Peyer's patch (tissue), 4 donors: ENCODE measurements at regions not wholly inside any gene's neighbourhood (a gene's known extent, or its start where the extent isn't known, plus 50 kb on each side); places are given as distances from the start of the nearest gene placed in this dataset.

ENCODE experiments used
- DNase-seq, 3 donors: peaks; one replicate each; pipeline ENCODE4 v3.0.0-alpha.2; 2017 to 2019
- H3K27ac ChIP-seq, 4 donors: fragments of 200-600 bp; sonication (generic); one replicate each; pipeline ENCODE4 v1.5.1; 2016 to 2019
- H3K27me3 ChIP-seq, 2 donors: fragments of 200-600 bp; sonication (generic); one replicate each; pipeline ENCODE4 v1.5.1; 2019
- H3K36me3 ChIP-seq, 3 donors: fragments of 200-600 bp; sonication (generic); one replicate each; pipeline ENCODE4 v1.5.1; 2016 to 2019
- H3K4me1 ChIP-seq, 4 donors: fragments of 200-600 bp; sonication (generic); one replicate each; pipeline ENCODE4 v1.5.1; 2016 to 2019
- H3K4me3 ChIP-seq, 4 donors: fragments of 200-600 bp; sonication (generic); 1 replicate in 3 of 4; 2 replicates in 1 of 4; pipeline ENCODE4 v1.5.1; 2016 to 2019; ENCODE audit warnings: mild to moderate bottlenecking in 1 of 4
- H3K9me3 ChIP-seq, 4 donors: fragments of 200-600 bp; sonication (generic); one replicate each; pipeline ENCODE4 v1.5.1; 2016 to 2019; ENCODE audit warnings: mild to moderate bottlenecking in 1 of 4
- POLR2A ChIP-seq, 2 donors: fragments of 450-650 bp; IDR thresholded peaks; one replicate each; pipeline ENCODE4 v1.5.1; 2017; ENCODE audit warnings: antibody characterized with exemption in 2 of 2, mild to moderate bottlenecking in 2 of 2, moderate library complexity in 2 of 2
- TF ChIP-seq, protein P1 (sequence below), 6 experiments: fragments of 450-650 bp in 4 of 6; fragments of 200-600 bp in 2 of 6; sonication (generic) in 1 of 6; IDR thresholded peaks; one replicate each; pipeline ENCODE4 v1.5.1; 2017 to 2019; ENCODE audit warnings: antibody characterized with exemption in 6 of 6, mild to moderate bottlenecking in 3 of 6, moderate library complexity in 1 of 6

DNA sequence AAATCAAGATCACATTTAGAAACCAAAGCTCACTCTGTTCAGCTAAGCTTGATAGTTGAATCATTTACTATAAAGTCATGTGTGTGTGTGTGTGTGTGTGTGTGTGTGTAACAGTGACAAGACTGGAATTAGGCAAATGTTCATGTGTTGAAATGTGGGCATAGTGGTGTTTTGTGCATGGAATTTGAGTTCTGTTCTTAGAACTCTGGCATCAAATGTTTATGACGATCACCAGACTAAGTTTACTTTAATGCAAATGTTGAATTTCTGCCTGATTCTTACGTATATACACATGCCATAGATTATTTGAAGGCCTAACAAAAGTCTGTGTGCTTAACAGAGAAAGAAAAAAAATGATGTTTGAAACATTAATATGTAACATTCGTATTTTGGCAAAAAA is 72.8 kb upstream of the COL5A1 start:
- no peaks in the 10 kb centered on the region for H3K36me3 ChIP-seq
- TF ChIP-seq POLR2A (IDR thresholded peaks at IDR 0.05): no peak
- TF ChIP-seq, protein P1, sequence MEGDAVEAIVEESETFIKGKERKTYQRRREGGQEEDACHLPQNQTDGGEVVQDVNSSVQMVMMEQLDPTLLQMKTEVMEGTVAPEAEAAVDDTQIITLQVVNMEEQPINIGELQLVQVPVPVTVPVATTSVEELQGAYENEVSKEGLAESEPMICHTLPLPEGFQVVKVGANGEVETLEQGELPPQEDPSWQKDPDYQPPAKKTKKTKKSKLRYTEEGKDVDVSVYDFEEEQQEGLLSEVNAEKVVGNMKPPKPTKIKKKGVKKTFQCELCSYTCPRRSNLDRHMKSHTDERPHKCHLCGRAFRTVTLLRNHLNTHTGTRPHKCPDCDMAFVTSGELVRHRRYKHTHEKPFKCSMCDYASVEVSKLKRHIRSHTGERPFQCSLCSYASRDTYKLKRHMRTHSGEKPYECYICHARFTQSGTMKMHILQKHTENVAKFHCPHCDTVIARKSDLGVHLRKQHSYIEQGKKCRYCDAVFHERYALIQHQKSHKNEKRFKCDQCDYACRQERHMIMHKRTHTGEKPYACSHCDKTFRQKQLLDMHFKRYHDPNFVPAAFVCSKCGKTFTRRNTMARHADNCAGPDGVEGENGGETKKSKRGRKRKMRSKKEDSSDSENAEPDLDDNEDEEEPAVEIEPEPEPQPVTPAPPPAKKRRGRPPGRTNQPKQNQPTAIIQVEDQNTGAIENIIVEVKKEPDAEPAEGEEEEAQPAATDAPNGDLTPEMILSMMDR (IDR thresholded peaks at IDR 0.05): no peak
- DNase-seq: no peak
- no peaks in the 10 kb centered on the region for H3K27me3 ChIP-seq
- no peaks in the 10 kb centered on the region for H3K4me1 ChIP-seq
- peaks cover 0 to 7% (median 0%) of the 10 kb centered on the region in 4 donors for H3K9me3 ChIP-seq
- no peak overlapping the region for H3K4me3 ChIP-seq
- H3K27ac ChIP-seq: no peak overlapping the region

DNA sequence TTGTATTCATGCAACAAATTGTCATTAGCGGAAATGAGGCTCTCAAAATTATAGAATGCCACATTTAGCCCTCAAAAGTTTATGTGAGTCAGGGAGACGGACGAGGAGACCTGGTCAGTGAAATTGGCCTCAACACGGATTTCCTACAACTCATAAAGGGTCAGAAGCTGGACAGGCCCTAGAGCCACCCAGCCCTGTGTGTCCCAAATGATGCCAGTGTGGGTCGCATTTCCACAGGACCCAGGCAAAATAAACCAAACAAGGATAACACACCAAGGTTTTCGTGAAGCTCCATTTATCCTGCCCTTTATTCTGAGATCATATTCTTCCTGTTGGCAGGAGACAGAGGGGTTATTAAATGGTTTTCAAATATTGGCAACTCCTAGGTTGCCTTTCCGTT is 72.0 kb upstream of the COL5A1 start:
- Histone ChIP-seq H3K4me3 (no peak overlapping the region), H3K27ac (no peak overlapping the region), H3K4me1 (no peaks in the 10 kb centered on the region), H3K27me3 (no peaks in the 10 kb centered on the region), H3K9me3 (peaks cover 0 to 7% (median 0%) of the 10 kb centered on the region in 4 donors), H3K36me3 (no peaks in the 10 kb centered on the region)
- TF ChIP-seq, protein P1 (IDR thresholded peaks at IDR 0.05): no peak
- TF ChIP-seq POLR2A (IDR thresholded peaks at IDR 0.05): no peak
- peak in 1 of 3 donors; percentile 23 for DNase-seq

DNA sequence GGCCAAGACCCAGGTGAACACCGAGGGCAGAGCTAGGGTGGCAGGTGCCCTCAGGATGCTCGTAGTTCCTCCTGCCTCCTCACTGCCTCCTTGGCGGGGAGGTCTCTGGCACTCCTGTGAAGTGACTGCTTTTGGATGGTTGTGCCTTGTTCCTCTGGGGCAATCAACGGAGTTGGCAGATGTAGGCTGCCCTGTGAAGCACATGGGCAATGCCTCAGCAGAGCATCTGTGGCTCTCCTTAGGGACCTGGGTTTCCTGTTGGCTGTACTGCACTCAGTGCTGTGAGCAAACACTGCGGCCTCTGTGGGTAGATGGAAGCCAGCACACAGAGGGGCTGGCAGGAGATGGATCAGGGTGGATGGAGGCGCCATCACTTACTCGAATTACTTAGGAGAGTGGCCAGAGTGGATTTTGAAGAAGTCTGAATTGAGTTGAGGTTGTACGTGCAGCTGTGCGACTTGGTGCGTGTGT is 71.4 kb upstream of the COL5A1 start:
- Histone ChIP-seq H3K4me3 (no peak overlapping the region), H3K4me1 (no peaks in the 10 kb centered on the region), H3K27ac (no peak overlapping the region), H3K27me3 (no peaks in the 10 kb centered on the region), H3K9me3 (peaks cover 0 to 7% (median 0%) of the 10 kb centered on the region in 4 donors), H3K36me3 (no peaks in the 10 kb centered on the region)
- peak in 2 of 3 donors; percentile 20 to 30 for DNase-seq
- no peak for TF ChIP-seq POLR2A (IDR thresholded peaks at IDR 0.05)
- TF ChIP-seq, protein P1 (IDR thresholded peaks at IDR 0.05): no peak

DNA sequence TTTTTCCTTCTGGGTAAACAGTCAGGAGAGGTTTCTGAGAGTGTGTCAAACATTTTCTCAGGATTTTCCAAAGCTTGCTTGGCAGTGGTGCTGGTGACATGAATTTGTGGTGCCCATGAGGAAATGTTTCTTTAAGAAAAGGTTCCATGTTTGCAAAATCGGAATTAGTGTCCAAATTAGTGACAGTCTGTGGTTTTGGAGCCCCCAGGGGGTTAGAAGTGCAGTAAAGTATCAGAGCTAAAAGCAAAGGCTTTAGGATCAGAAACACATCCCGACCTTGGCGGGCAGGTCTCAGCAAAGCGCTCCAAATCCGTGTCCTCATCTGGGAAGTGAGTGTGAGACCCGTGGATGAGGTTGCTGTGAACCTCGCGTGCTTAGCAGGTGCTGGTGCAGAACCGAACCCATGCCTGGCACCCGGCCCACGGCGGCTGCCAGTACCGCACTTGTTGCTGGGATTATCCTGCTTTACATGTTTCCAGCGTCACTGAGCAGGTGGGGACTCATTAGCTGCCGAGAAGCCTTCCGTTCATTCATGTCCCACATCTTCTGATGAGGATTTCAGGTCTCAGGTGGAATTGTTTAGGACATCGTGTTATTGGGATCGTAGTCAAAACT is 70.8 kb upstream of the COL5A1 start:
- H3K4me3 ChIP-seq: no peak overlapping the region
- H3K9me3 ChIP-seq: peaks cover 0 to 7% (median 0%) of the 10 kb centered on the region in 4 donors
- TF ChIP-seq POLR2A (IDR thresholded peaks at IDR 0.05): no peak
- TF ChIP-seq, protein P1 (IDR thresholded peaks at IDR 0.05): no peak
- peak in 2 of 3 donors; percentile 8 to 25 for DNase-seq
- no peaks in the 10 kb centered on the region for H3K36me3 ChIP-seq
- H3K27ac ChIP-seq: no peak overlapping the region
- no peaks in the 10 kb centered on the region for H3K4me1 ChIP-seq
- H3K27me3 ChIP-seq: no peaks in the 10 kb centered on the region

DNA sequence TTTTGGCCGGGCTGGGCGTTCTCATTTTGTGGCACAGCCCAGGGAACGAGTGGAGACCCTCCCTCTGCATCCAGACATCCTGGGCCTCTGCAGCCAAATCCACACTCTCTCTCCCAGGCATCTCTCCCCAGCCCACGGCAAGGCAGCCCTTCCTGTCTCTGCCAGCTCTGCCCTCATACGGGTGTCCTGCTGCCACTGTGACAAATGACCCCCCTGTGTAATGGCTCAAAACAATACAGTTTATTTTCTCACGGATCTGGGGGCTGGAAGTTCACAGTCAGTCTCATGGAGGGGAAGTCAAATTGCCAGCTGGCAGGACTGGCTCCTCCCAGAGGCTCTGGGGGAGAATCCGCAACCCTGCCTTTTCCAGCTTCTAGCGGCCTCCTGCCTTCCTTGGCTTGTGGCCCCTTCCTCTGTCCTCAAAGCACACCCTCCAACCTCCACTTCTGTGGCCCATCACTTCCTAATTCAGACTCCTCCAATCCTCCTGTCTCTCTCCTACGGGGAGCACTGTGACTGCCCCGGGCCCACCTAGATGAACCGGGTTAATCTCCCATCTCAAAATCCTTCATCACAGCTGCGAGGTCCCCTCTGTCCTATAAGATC is 70.2 kb upstream of the COL5A1 start:
- no peak overlapping the region for H3K4me3 ChIP-seq
- TF ChIP-seq POLR2A (IDR thresholded peaks at IDR 0.05): no peak
- TF ChIP-seq, protein P1 (IDR thresholded peaks at IDR 0.05): no peak
- H3K36me3 ChIP-seq: no peaks in the 10 kb centered on the region
- peak in 2 of 3 donors; percentile 22 to 23 for DNase-seq
- H3K27ac ChIP-seq: no peak overlapping the region
- no peaks in the 10 kb centered on the region for H3K27me3 ChIP-seq
- peaks cover 0 to 7% (median 0%) of the 10 kb centered on the region in 4 donors for H3K9me3 ChIP-seq
- no peaks in the 10 kb centered on the region for H3K4me1 ChIP-seq
